Activated CD4-positive, alpha-beta T cell treated with anti-CD3 and anti-CD28 coated beads for 36 hours (primary cell): ENCODE measurements at regions not wholly inside any gene's neighbourhood (a gene's known extent, or its start where the extent isn't known, plus 50 kb on each side); places are given as distances from the start of the nearest gene placed in this dataset.
"Not testable (repeated sequence)": the region's sequence is repeated elsewhere in the genome, so short reads cannot be mapped to it uniquely, and the experiment has no call there.

ENCODE experiments used
- ATAC-seq: fragments of 200-7000 bp; cut with Tn5 transposase; one replicate; pipeline ENCODE4 v1.10.0; 2021; ENCODE audit warnings: mild to moderate bottlenecking, moderate library complexity
- CTCF ChIA-PET: fragments of 350-600 bp; sonication (Branson Sonifier 250); formaldehyde crosslinking; loops from one replicate; lab custom pipeline; 2021; ENCODE audit warnings: antibody characterized with exemption; lab: Charles Lee
- POLR2A ChIA-PET: fragments of 350-600 bp; sonication (Branson Sonifier 250); formaldehyde crosslinking; loops from one replicate; lab custom pipeline; 2021; ENCODE audit warnings: antibody characterized with exemption, inconsistent platforms; lab: Charles Lee
- DNase-seq: peaks from one replicate; pipeline ENCODE4 v3.0.0-alpha.2; 2020
- H3K27ac Mint-ChIP-seq: one replicate; pipeline ENCODE4 v1.8.0; 2021; ENCODE audit warnings: mixed read lengths
- H3K27me3 Mint-ChIP-seq: one replicate; pipeline ENCODE4 v1.8.0; 2021; ENCODE audit warnings: mixed read lengths
- H3K36me3 Mint-ChIP-seq: one replicate; pipeline ENCODE4 v1.8.0; 2021; ENCODE audit warnings: low read depth, mixed read lengths
- H3K4me1 Mint-ChIP-seq: one replicate; pipeline ENCODE4 v1.8.0; 2021; ENCODE audit warnings: mixed read lengths
- H3K4me3 Mint-ChIP-seq: one replicate; pipeline ENCODE4 v1.8.0; 2021; ENCODE audit warnings: mild to moderate bottlenecking, moderate library complexity, mixed read lengths
- H3K9me3 Mint-ChIP-seq: one replicate; pipeline ENCODE4 v1.8.0; 2021; ENCODE audit warnings: low read depth, mixed read lengths
- intact Hi-C, 2 experiments: fragments of 100-400 bp; cut with DNase I in 1 of 2; cut with micrococcal nuclease in 1 of 2; formaldehyde crosslinking; loops; one replicate each; pipeline versions ENCODE4 v1.14.2 to v1.15.1; 2022 to 2024; cut with DNase I, micrococcal nuclease

GRCh38 chr6:110547266-110547964, 71.0 kb upstream of the SLC22A16 start:
- intact Hi-C loops, result no loop called here
- Mint-ChIP-seq H3K4me3 (no peak overlapping the region), H3K36me3 (no peaks in the 10 kb centered on the region), H3K27ac (no peak overlapping the region), H3K27me3 (peaks cover 9% of the 10 kb centered on the region), H3K4me1 (peaks cover 6% of the 10 kb centered on the region), H3K9me3 (peaks cover 5% of the 10 kb centered on the region)
- DNase-seq, result no peak
- POLR2A ChIA-PET, result no interaction called here
- no peak for ATAC-seq
- CTCF ChIA-PET, result interaction anchor here (0.7 to 0.8 kb wide), 2 partner anchors 129 to 407 kb away, joined by 3 to 4 read pairs; no protein-coding TSS in a partner anchor

- DNase-seq (no peak), ATAC-seq (no peak)
- Mint-ChIP-seq H3K4me3 (no peak overlapping the region), H3K27ac (no peak overlapping the region), H3K9me3 (no peaks in the 10 kb centered on the region), H3K4me1 (peaks cover 6% of the 10 kb centered on the region), H3K36me3 (no peaks in the 10 kb centered on the region), H3K27me3 (peaks cover 8% of the 10 kb centered on the region)
- intact Hi-C loops, result no loop called here
- ChIA-PET CTCF (interaction anchor here (0.9 kb wide), 1 partner anchor 9 kb away, joined by 3 read pairs; no protein-coding TSS in a partner anchor), POLR2A (no interaction called here)
Measured at GRCh38 chr6:110545081-110545872, 68.9 kb upstream of the SLC22A16 start.

- ChIA-PET CTCF (interaction anchor here (0.6 to 0.9 kb wide), 2 partner anchors 9 to 10 kb away, joined by 3 read pairs; no protein-coding TSS in a partner anchor), POLR2A (no interaction called here)
- Mint-ChIP-seq H3K4me1 (peaks cover 6% of the 10 kb centered on the region), H3K27me3 (peaks cover 7% of the 10 kb centered on the region), H3K27ac (no peak overlapping the region), H3K9me3 (peaks cover under 1% of the 10 kb centered on the region), H3K4me3 (no peak overlapping the region), H3K36me3 (no peaks in the 10 kb centered on the region)
- intact Hi-C loops, result no loop called here
- ATAC-seq (no peak), DNase-seq (no peak)
Measured at GRCh38 chr6:110544472-110544871, 68.1 kb upstream of the SLC22A16 start.

GRCh38 chr6:110543106-110543505, 66.7 kb upstream of the SLC22A16 start:
- ChIA-PET POLR2A (no interaction called here), CTCF (interaction anchor here (0.7 kb wide), 1 partner anchor 15 kb away, joined by 3 read pairs; no protein-coding TSS in a partner anchor)
- intact Hi-C loops, result no loop called here

GRCh38 chr6:110542311-110543024, 66.1 kb upstream of the SLC22A16 start:
- Mint-ChIP-seq H3K4me3 (no peak overlapping the region), H3K4me1 (peaks cover 14% of the 10 kb centered on the region), H3K36me3 (no peaks in the 10 kb centered on the region), H3K9me3 (peaks cover 4% of the 10 kb centered on the region), H3K27ac (no peak overlapping the region), H3K27me3 (peaks cover 6% of the 10 kb centered on the region)
- ATAC-seq (no peak), DNase-seq (no peak)
- POLR2A ChIA-PET, result no interaction called here
- CTCF ChIA-PET, result interaction anchor here (0.7 to 1.2 kb wide), 3 partner anchors 10 to 16 kb away, joined by 3 read pairs; no protein-coding TSS in a partner anchor
- intact Hi-C loops, result no loop called here

More at GRCh38 chr6:110543106-110543505, 66.7 kb upstream of the SLC22A16 start:
- peaks cover 11% of the 10 kb centered on the region for H3K4me1 Mint-ChIP-seq
- ATAC-seq, result no peak
- DNase-seq, result no peak
- peaks cover 6% of the 10 kb centered on the region for H3K27me3 Mint-ChIP-seq
- H3K9me3 Mint-ChIP-seq, result peaks cover 4% of the 10 kb centered on the region
- H3K4me3 Mint-ChIP-seq, result no peak overlapping the region
- no peaks in the 10 kb centered on the region for H3K36me3 Mint-ChIP-seq
- H3K27ac Mint-ChIP-seq, result no peak overlapping the region

GRCh38 chr6:110541701-110542309, 65.4 kb upstream of the SLC22A16 start:
- peaks cover 4% of the 10 kb centered on the region for H3K9me3 Mint-ChIP-seq
- peaks cover 6% of the 10 kb centered on the region for H3K27me3 Mint-ChIP-seq
- no peak for DNase-seq
- peaks cover 20% of the 10 kb centered on the region for H3K4me1 Mint-ChIP-seq
- H3K36me3 Mint-ChIP-seq, result no peaks in the 10 kb centered on the region
- ChIA-PET POLR2A (no interaction called here), CTCF (interaction anchor here (0.8 to 5.0 kb wide), 3 partner anchors 9 to 17 kb away, joined by 3 to 20 read pairs (median 3); no protein-coding TSS in a partner anchor)
- no peak overlapping the region for H3K27ac Mint-ChIP-seq
- intact Hi-C loops, result no loop called here
- H3K4me3 Mint-ChIP-seq, result no peak overlapping the region
- ATAC-seq, result no peak

- H3K27me3 Mint-ChIP-seq, POLR2A ChIA-PET, H3K36me3 Mint-ChIP-seq, ATAC-seq, DNase-seq, intact Hi-C loops, H3K4me3 Mint-ChIP-seq, H3K9me3 Mint-ChIP-seq, H3K27ac Mint-ChIP-seq: not testable (repeated sequence)
- peaks cover 39% of the 10 kb centered on the region for H3K4me1 Mint-ChIP-seq
- CTCF ChIA-PET, result interaction anchor here (0.6 to 5.0 kb wide), 4 partner anchors 11 to 1238 kb away, joined by 3 to 20 read pairs (median 5); no protein-coding TSS in a partner anchor
Measured at GRCh38 chr6:110539277-110540019, 63.0 kb upstream of the SLC22A16 start.

- ATAC-seq (no peak), DNase-seq (no peak)
- Mint-ChIP-seq H3K4me3 (no peak overlapping the region), H3K27ac (no peak overlapping the region), H3K36me3 (no peaks in the 10 kb centered on the region), H3K4me1 (peaks cover 41% of the 10 kb centered on the region), H3K9me3 (peaks cover 4% of the 10 kb centered on the region), H3K27me3 (peaks cover 3% of the 10 kb centered on the region)
- intact Hi-C loops, result no loop called here
- POLR2A ChIA-PET, result no interaction called here
- CTCF ChIA-PET, result interaction anchor here (0.5 to 5.0 kb wide), 6 partner anchors 10 to 1237 kb away, joined by 3 to 20 read pairs (median 4); no protein-coding TSS in a partner anchor
Measured at GRCh38 chr6:110538416-110539160, 62.2 kb upstream of the SLC22A16 start.

- ATAC-seq, result peak; percentile 95
- DNase-seq, result no peak
- Mint-ChIP-seq H3K36me3 (no peaks in the 10 kb centered on the region), H3K27me3 (no peaks in the 10 kb centered on the region), H3K4me1 (peaks cover 39% of the 10 kb centered on the region), H3K27ac (no peak overlapping the region), H3K9me3 (peaks cover 4% of the 10 kb centered on the region), H3K4me3 (no peak overlapping the region)
- ChIA-PET POLR2A (no interaction called here), CTCF (interaction anchor here (0.5 to 5.0 kb wide), 4 partner anchors 9 to 145 kb away, joined by 3 to 20 read pairs (median 4); no protein-coding TSS in a partner anchor)
- intact Hi-C loops, result loop anchor here in 1 of 2 experiments (2.0 kb wide), 1 partner anchor 277 kb away; the partner anchor contains the start of gene CDK19
Measured at GRCh38 chr6:110537208-110538123, 61.1 kb upstream of the SLC22A16 start.
